Suprapubic skin (tissue), 4 donors: ENCODE measurements at regions not wholly inside any gene's neighbourhood (a gene's known extent, or its start where the extent isn't known, plus 50 kb on each side); places are given as distances from the start of the nearest gene placed in this dataset.

Experiments used
- EP300 ChIP-seq: sonication (generic); formaldehyde crosslinking; IDR thresholded peaks from one replicate; pipeline ENCODE4 v1.6.1; 2017; ENCODE audit warnings: antibody characterized with exemption
- POLR2A ChIP-seq, 2 donors: fragments of 450-650 bp; IDR thresholded peaks; one replicate each; pipeline ENCODE4 v1.6.1; 2017; ENCODE audit warnings: antibody characterized with exemption in 2 of 2, mild to moderate bottlenecking in 2 of 2, moderate library complexity in 2 of 2
- POLR2AphosphoS5 ChIP-seq, 3 donors: sonication (generic); formaldehyde crosslinking; IDR thresholded peaks; one replicate each; pipeline ENCODE4 v1.6.1; 2017; ENCODE audit warnings: antibody characterized with exemption in 3 of 3
- TF ChIP-seq, protein P1 (sequence below), 2 donors: fragments of 200-600 bp in 1 of 2; fragments of 450-650 bp in 1 of 2; sonication (generic) in 1 of 2; IDR thresholded peaks; one replicate each; pipeline ENCODE4 v1.5.1; 2016 to 2019; ENCODE audit warnings: antibody characterized with exemption in 2 of 2, mild to moderate bottlenecking in 1 of 2, moderate library complexity in 1 of 2

DNA sequence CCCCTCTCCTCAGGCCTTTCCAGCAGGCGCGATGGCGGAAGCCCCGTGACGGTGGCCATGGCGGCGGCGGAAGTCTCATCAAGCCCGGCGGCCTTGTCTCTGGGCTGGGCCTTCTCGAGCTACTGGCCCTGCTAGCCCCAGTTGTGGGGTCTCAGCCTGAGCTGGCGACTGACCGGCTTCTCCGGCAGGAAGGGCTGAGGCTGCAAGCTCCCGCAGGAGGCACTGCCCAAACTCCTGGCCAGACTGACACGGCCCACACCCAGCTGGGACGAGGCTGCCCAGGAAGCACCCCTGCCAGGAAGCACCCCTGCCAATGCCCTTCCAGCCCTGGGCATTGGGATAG lies 88.5 kb upstream of the ANKH start:
- TF ChIP-seq EP300 (no peak), POLR2A (IDR thresholded peaks at IDR 0.05) (no peak), POLR2AphosphoS5 (IDR thresholded peaks at IDR 0.05) (no peak)
- TF ChIP-seq, protein P1, sequence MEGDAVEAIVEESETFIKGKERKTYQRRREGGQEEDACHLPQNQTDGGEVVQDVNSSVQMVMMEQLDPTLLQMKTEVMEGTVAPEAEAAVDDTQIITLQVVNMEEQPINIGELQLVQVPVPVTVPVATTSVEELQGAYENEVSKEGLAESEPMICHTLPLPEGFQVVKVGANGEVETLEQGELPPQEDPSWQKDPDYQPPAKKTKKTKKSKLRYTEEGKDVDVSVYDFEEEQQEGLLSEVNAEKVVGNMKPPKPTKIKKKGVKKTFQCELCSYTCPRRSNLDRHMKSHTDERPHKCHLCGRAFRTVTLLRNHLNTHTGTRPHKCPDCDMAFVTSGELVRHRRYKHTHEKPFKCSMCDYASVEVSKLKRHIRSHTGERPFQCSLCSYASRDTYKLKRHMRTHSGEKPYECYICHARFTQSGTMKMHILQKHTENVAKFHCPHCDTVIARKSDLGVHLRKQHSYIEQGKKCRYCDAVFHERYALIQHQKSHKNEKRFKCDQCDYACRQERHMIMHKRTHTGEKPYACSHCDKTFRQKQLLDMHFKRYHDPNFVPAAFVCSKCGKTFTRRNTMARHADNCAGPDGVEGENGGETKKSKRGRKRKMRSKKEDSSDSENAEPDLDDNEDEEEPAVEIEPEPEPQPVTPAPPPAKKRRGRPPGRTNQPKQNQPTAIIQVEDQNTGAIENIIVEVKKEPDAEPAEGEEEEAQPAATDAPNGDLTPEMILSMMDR (IDR thresholded peaks at IDR 0.05), result no peak
